Left lung (tissue), 4 donors: ENCODE measurements at regions not wholly inside any gene's neighbourhood (a gene's known extent, or its start where the extent isn't known, plus 50 kb on each side); places are given as distances from the start of the nearest gene placed in this dataset.

Experiments
- ATAC-seq: fragments of 200-7000 bp; cut with Tn5 transposase; one replicate; pipeline ENCODE4 v1.9.1; 2020; ENCODE audit warnings: moderate library complexity
- DNase-seq, 4 donors: peaks; one replicate each; pipeline ENCODE4 v3.0.0-alpha.2; 2013 to 2020
- H3K27ac ChIP-seq, 2 donors: fragments of 200-600 bp; sonication (generic) in 1 of 2; one replicate each; pipeline versions ENCODE4 v1.5.0 to v1.8.0; 2020 to 2021
- H3K27me3 ChIP-seq, 2 donors: fragments of 200-600 bp; sonication (generic) in 1 of 2; one replicate each; pipeline versions ENCODE4 v1.5.0 to v1.8.0; 2020 to 2021
- H3K36me3 ChIP-seq, 2 donors: fragments of 200-600 bp; sonication (generic) in 1 of 2; one replicate each; pipeline versions ENCODE4 v1.5.0 to v1.8.0; 2020 to 2021
- H3K4me1 ChIP-seq, 2 donors: fragments of 200-600 bp; one replicate each; pipeline ENCODE4 v1.8.0; 2021
- H3K4me3 ChIP-seq, 2 donors: fragments of 200-600 bp; sonication (generic) in 1 of 2; one replicate each; pipeline versions ENCODE4 v1.5.0 to v1.8.0; 2020 to 2021; ENCODE audit warnings: mild to moderate bottlenecking in 1 of 2
- H3K9me3 ChIP-seq, 2 donors: fragments of 200-600 bp; sonication (generic) in 1 of 2; one replicate each; pipeline versions ENCODE4 v1.5.0 to v1.8.0; 2020 to 2021
- CTCF ChIP-seq, 2 donors: fragments of 200-600 bp; sonication (generic) in 1 of 2; IDR thresholded peaks; one replicate each; pipeline versions ENCODE4 v1.5.0 to v1.8.0; 2021; ENCODE audit warnings: antibody characterized with exemption in 2 of 2
- intact Hi-C, 2 donors: fragments of 100-400 bp; cut with DNase I; formaldehyde crosslinking; loops; one replicate each; pipeline versions ENCODE4 v1.11.2 to v1.14.2; 2022
- donor health status: DM: no; HTN: yes; CAD: no.
- donor health status: DM: no; HTN: no; CAD: no.

- no peak for DNase-seq
Observed at GRCh38 chr12:58177366-58177765, 236.0 kb downstream of the ATP23 start.

GRCh38 chr12:58184212-58184611 is 242.8 kb downstream of the ATP23 start:
- no peak for ATAC-seq
- Histone ChIP-seq H3K27ac (no peak overlapping the region), H3K36me3 (no peaks in the 10 kb centered on the region), H3K9me3 (peaks cover 0 to 9% of the 10 kb centered on the region in 2 donors), H3K27me3 (no peaks in the 10 kb centered on the region), H3K4me1 (no peaks in the 10 kb centered on the region), H3K4me3 (no peak overlapping the region)
- no peak for TF ChIP-seq CTCF (IDR thresholded peaks at IDR 0.05)
- intact Hi-C loops: no loop called here
- DNase-seq: no peak

More at GRCh38 chr12:58177366-58177765, 236.0 kb downstream of the ATP23 start:
- Histone ChIP-seq H3K27ac (no peak overlapping the region), H3K4me1 (no peaks in the 10 kb centered on the region), H3K9me3 (no peaks in the 10 kb centered on the region), H3K36me3 (no peaks in the 10 kb centered on the region), H3K27me3 (no peaks in the 10 kb centered on the region), H3K4me3 (no peak overlapping the region)
- no peak for ATAC-seq
- no peak for TF ChIP-seq CTCF (IDR thresholded peaks at IDR 0.05)
- intact Hi-C loops: no loop called here

- ATAC-seq: no peak
- TF ChIP-seq CTCF (IDR thresholded peaks at IDR 0.05): no peak
- Histone ChIP-seq H3K4me3 (no peak overlapping the region), H3K27me3 (no peaks in the 10 kb centered on the region), H3K4me1 (no peaks in the 10 kb centered on the region), H3K27ac (no peak overlapping the region), H3K36me3 (no peaks in the 10 kb centered on the region), H3K9me3 (peaks cover 0 to 9% of the 10 kb centered on the region in 2 donors)
- intact Hi-C loops: no loop called here
- DNase-seq: no peak
Observed at GRCh38 chr12:58186401-58186800, 245.0 kb downstream of the ATP23 start.

GRCh38 chr12:58186914-58187313 is 245.5 kb downstream of the ATP23 start:
- H3K27me3 ChIP-seq: no peaks in the 10 kb centered on the region
- no peak overlapping the region for H3K4me3 ChIP-seq
- TF ChIP-seq CTCF (IDR thresholded peaks at IDR 0.05): no peak
- H3K9me3 ChIP-seq: peaks cover 0 to 9% of the 10 kb centered on the region in 2 donors
- intact Hi-C loops: no loop called here
- DNase-seq (no peak), ATAC-seq (no peak)
- H3K27ac ChIP-seq: no peak overlapping the region
- no peaks in the 10 kb centered on the region for H3K4me1 ChIP-seq
- no peaks in the 10 kb centered on the region for H3K36me3 ChIP-seq

GRCh38 chr12:58189030-58189429 is 247.7 kb downstream of the ATP23 start:
- H3K4me3 ChIP-seq: no peak overlapping the region
- no peaks in the 10 kb centered on the region for H3K36me3 ChIP-seq
- peaks cover 0 to 9% of the 10 kb centered on the region in 2 donors for H3K9me3 ChIP-seq
- TF ChIP-seq CTCF (IDR thresholded peaks at IDR 0.05): no peak
- ATAC-seq (no peak), DNase-seq (no peak)
- intact Hi-C loops: no loop called here
- no peaks in the 10 kb centered on the region for H3K4me1 ChIP-seq
- H3K27me3 ChIP-seq: no peaks in the 10 kb centered on the region
- no peak overlapping the region for H3K27ac ChIP-seq
